GM21619 (cell line): ENCODE measurements at regions not wholly inside any gene's neighbourhood (a gene's known extent, or its start where the extent isn't known, plus 50 kb on each side); places are given as distances from the start of the nearest gene placed in this dataset.

Source experiments
- ATAC-seq: cut with Tn5 transposase; IDR thresholded peaks from one replicate; pipeline ENCODE4 v1.9.1; 2021; ENCODE audit not compliant: unreplicated experiment

DNA sequence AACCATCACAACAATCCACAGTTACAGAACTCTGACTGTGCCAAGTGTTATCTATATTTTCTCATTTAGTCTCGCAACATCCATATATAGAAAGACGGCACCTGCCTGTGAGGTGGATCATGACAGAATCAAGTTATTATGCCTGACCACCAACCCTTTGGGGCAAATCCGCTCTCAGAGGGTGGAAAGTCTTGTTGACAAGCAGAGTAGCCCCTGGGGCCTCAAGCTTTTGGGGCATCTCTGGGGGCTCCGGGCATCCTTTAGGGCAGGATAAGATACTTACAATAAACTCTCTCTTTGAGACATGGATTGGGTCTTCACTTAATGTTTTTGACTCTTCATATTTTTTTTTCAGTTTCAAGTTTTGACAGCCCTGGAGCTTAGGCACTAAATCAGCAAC is 150.5 kb upstream of the NAV2 start:
- no peak for ATAC-seq

DNA sequence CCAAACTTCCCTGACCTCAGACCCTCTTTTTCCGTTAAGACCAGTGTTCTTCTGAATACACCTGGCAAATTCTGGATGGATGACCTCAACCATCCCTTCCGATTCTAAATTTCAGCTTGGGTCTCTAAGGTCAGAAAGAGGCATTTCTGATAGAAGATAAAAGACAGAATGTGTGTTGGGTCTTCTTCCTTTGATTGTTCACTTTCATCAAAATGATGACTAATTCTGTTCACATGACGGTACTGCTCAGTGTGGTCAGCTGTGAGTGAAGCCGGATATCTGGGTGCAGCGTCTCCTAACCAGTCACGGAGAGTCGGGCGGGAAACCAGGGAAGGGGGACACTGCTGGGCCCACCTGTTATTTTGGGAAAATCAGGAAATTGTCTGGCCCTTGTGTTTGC is 151.6 kb upstream of the NAV2 start:
- no peak for ATAC-seq

DNA sequence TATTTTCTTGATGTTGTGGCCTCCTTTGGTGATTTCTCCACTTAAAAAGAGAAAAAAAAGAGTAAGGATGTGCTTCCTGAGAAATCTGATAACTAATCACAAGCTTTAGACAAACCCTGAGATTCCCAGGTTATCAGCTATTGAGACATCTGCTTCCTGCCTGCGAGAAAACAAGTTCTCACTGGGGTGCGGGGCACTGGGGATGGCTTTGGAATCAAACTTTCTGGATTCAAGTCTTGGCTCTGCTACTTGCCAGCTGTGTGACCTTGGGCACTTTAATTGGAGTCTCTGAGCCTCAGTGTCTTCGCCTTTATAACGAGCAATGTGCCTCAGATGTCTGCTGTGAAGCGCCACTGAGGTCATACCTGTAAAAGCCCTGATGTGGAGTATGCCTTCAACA is 152.5 kb upstream of the NAV2 start:
- no peak for ATAC-seq

DNA sequence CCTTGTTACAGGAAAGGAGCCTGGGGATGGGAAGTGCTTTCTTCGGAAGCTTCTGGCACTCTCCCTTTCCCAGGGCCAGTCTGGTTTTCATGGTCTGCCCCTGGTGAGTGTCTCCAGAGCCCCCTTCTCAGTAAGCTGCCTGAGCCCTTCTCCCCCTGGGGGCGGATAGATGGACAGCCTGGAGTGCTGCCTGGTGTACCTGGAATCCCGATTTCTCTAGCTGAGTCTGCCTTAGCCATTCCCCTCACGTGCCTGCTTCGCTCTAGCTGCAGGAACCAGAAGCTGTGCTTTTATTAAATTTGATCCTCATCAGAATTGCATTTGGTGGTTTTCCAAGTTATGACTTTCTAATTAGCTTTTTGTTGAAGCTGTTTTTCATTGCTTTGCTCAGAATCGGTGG is 152.9 kb upstream of the NAV2 start:
- no peak for ATAC-seq

DNA sequence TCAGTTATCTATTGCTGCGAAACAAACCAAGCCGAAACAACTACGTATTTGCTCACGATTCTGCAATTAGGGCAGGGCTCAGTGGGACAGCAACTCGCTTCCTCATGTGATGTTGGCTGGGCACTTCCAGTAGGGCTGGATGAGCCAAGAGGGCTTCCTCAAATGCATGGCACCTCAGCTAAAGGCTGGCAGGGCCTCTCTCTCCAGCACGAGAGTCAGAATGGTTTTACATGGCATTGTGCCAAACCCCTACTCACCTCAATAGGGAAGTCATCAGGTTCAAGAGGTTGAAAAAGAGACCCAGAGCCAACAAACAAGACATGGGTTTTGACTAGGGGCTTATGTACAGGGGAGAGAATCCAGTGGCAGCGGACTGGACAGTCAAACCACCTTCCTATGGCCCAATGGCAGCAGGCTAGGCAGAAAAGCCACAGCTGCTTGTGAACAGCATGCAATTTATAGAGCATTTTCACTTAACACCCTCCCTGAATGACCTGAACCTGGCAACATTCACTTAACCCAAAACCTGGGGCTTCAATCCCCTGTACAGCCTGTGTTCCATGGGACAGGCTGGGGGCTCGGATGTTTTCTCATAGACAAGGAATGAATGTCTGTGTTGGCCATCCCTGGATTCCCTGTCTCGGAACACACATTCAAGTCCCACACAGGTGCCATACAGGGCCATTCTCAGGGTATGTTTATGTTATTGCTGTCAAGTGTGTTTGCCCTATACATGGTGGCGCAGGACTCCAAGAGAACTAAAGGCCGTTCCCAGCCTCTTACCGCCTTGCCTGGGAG is 154.2 kb upstream of the NAV2 start:
- ATAC-seq: no peak

DNA sequence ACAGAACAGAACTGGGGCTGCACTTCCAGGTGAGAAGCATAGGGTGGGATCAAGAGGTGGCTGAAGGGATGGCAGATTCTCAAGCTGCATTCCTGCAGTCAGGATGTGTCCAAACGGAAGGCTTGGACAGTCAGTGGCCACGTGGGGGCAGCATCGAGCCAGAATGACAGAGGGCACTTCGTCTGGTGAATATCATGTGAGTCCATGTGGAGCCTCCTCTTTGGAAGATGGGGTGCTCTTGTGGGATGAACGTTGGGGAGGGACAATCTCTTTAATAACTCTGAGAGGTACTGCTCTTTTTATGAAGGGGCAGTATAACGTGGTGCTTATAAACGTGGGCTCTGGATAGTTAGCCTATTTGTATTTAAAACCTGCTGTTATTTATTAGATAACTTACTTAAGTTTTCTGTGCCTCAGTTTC is 154.9 kb upstream of the NAV2 start:
- ATAC-seq: peak; percentile 43

DNA sequence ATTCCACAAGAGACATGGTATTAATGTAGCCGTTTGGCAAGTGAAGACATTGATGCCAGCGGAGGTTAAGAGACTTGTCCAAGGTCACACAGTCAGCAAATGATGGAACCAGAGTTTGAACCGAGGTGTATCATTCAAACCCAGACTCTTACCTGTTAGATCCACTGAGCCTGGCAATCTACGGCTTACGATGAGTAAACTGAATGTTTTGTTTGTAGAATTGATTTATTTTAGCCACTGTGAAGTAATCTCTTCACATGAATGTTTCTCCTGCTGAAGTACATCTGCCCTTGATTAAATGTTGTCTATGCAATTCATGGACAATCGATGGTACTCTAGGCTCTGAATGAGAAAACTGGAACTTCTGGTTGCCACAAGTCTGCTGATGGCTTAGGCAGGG is 155.5 kb upstream of the NAV2 start:
- no peak for ATAC-seq

DNA sequence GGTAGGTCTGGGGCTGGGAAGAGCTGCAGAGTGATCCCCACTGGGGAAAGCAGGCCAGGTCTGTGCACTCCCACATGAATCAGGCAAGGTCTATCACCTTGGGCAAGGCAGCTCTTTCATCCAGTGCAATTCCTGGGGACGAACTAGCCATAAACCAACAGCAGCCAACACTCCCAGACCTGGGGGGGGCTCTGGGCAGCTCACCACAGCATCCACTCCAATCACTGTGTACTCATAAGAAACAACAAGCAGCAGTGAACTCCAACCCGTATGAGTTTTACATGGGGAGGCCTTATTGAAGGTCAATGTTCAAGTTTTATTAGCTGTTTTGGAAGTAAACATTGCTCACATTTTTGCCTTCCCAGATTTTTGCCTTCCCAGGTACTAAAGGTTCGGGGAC is 157.4 kb upstream of the NAV2 start:
- no peak for ATAC-seq

DNA sequence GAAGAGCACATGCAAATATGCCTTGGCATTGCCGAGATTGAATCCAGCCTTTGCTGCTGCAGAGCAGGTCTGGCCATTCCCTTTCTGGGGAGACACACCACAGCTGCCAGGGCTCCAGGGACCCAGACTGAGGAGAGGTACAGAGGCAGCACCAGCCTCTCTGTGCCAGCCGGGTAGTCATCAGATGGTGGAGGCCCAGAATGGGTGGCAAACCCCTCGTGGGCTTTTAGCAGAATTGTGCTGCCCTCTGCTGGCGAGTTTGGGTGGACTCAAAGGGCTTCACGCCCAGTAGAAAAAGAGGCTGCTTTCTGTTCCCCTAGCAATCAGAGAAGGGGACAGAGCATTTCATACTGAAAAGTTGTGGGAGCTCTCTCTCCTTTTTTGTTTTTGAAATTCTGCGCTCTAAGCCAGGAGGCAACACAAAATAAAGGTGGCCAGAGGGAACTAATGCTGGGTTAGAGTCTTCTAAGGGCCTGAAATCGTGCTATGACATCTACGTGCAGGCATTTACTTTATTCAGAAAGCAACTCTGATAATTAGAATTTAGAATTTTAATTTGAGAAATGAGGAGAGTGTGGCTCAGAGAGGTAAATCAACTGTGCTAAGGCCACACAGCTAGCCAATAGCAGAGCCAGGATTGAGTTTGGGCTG is 158.8 kb upstream of the NAV2 start:
- ATAC-seq: peak; percentile 50

DNA sequence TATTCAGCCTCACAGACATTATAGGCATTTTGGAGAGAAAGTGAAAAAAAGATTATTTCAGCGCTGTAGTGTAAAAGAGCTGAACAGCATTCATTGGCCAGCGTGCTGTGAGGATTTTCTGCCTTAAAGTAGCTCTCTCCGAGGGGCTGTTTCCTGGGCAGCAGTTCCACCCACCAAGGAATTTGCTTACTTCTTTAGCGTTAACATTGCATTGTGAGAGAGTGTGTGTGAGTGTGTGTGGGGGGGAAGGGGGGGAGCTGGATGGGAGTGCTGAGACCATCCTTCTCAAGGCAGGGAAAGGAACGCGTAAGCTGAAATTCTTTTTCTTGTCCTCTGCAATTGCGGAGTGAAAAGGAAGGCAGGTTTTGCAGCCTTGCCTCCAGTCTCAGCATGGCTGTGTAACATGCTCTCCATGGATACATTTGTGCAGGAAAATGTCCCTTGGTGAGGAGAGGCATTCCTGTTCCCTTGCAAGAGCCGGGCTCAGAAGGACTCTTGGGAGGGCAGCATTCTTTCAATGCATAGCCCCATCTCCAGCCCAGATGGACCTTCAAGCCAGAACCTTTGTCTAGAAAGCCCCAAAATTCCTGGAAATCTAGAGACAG is 159.9 kb upstream of the NAV2 start:
- no peak for ATAC-seq

DNA sequence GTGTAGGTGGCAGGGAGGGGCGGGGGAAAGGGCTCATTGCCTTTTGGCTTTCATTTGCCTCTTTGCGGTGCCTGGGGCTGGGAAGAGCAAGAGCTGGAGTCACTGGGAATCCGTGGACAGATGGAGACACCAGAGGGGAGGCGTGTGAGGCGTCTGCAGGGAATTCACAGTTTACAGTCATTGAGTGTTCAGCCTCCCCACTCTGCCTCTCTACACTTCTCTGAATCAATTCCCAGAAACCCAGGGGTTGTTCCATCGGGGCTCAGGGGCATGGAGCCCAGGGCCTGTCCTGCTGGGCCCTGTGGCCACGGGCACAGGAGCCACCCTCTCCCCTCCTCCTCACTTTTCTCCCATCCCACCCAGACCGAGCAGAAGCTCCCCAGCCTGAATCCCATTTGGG is 160.5 kb upstream of the NAV2 start:
- no peak for ATAC-seq

DNA sequence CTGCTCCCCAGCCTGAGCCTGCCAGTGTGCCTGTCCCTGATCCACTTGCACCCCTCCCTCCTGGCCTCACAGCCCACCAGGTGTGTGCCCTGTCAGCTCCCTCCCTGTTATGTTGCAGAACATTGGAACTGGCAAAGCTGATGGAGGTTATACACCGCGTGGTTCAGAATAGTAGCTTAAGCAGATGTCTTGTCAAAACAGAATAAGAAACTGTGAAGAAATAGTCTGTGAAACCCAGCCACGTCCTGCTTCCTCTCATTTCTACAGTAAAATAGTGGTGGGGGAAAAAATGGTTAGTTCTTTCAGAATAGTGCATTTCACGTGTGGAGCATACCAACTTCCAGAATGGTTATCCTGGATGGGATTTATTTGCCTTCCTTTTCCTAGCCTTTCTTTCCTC is 161.2 kb upstream of the NAV2 start:
- no peak for ATAC-seq

DNA sequence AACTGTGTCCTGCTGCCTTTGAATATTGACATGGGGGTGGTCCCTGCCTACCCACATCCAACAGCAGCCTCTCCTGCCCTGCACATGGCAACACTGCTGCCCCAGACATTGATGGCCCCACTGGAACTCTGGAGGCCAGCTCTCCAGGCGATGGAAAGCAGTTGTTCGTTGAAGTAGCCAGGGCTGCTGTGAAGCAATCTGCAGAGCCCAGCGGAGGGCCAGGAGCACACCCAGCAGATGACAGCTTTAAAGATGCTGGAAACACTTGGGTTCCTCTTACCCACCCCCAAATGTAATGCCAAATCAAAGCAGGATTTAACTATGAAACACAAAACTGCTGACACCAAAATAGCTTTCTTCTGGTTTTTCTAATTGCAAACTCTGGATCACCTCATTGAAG is 165.6 kb upstream of the NAV2 start:
- no peak for ATAC-seq

DNA sequence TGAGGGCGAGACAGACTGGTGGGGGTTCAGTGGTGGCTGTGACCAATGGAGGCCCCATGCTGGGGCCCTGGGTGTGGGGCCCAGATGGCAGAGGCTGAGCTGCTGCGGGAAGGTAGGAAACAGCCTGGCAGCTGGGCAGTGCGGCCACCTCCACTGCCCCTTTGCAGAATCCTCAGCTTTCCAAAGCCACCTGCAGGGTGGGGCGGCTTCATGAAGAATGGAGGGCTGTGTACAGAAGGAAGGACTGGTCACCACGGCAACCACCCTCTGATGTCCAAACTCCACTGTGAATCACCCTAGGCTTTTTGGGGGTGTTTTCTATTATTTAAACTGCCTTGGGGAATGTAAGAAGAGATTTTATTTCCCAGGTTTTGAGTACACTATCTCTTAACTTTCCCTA is 166.3 kb upstream of the NAV2 start:
- ATAC-seq: no peak

DNA sequence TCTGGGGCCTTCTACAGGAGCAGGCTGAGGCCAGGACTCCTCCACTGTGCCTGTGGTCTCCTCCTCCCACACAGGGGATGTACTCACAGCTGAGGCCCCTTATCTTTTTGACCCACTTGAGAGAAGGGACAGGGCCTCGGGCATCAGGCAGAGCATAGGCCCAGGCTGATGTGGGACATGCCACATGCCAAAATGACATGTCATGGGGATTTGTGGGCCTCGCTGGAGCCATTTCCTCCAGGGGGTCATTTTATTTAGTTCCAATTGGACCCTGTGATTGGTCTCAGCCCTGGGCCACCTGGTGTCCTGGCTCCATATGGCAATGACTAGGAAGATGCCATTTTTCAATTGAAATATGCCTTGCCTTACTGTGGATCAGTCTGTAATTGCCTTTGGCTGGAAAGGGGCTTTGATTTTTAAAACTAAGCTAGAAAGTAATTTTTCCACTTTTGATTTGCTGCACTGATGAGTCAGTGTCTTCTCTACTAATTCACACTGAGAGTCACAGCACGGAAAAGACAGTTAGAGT is 171.1 kb upstream of the NAV2 start:
- no peak for ATAC-seq

DNA sequence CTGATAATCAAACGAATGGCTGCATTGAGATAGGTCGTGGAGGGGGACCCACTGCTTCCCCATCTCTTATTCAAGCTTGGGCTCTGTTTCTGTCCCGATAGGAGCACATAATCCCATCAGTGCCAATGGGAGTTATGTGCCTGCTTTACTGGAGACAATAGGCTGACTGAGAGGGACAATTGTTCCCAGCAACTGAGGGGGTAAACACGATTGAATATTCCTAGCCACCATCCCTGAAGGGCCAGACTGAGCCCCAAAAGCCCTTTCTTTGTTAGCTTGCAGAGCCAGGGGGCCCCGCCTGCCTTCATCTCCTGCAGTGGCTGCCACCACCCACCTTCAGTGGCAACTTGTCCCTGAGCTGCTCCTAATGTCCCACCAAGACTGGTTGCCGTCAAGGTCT is 172.8 kb upstream of the NAV2 start:
- no peak for ATAC-seq

DNA sequence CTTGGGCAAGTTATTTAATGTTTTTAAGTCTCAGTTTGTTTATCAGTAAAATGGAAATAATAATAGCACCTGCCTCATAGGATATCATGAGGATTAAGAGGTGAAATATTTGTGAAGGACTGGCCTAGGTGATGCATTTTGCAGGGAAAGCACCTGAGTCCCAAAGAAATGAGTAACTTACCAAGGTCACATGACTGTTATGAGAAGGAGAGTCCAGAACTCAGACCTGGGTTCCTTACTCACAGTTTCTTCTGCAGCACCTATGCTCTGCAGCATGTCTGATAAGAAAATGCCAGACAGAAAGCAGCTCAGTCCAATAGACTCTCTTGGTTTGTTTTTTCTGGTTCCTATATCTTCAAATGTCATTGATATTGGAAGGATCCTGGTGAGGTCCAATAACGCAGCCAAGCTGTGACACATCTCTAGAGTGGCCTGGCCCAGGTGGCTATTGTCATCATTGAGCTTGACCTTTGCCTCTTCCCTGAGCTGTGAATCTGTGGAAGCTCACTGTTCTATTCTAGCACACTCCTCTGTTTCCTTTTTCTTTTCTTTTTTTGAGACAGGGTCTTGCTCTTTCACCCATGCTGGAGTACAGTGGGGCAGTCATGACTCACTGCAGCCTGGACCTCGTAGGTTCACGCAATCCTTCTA is 174.7 kb upstream of the NAV2 start:
- no peak for ATAC-seq

DNA sequence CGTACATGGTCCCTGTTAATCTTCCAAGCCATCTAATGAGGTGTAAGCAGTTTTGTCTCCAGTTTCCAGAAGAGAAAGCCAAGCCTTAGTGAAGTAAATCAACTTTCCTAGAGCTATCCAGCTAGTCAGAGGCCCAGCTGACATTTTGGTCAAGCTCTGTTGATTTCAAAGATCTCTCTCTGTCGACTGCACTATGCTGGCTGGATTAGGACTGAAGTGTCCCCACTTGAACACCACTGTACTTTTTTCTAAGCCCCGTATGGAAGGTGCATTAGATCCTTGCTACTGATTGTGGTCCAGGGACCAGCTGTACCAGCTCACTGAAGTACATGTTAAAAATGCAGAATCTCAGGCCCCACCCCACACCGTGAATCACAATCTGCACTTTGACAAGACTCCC is 176.5 kb upstream of the NAV2 start:
- ATAC-seq: no peak

DNA sequence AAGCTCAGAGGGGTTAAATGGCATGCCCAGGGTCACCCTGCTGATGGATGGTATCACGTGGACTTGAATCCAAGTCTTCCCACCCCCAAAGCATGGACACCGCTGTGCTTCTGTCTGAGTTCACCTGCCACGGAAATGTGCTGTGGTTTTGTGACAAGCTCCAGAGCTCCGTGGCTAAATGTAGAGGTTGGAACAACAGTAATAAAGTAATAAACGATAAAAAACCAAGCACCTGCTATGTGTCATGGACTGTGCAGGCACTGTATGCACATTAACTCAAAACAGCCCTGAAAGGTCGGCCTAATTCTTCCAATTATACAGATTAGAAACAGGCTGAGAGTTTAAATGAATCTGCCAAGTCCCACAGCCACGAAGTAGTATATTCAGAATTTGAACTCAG is 182.1 kb upstream of the NAV2 start:
- no peak for ATAC-seq

DNA sequence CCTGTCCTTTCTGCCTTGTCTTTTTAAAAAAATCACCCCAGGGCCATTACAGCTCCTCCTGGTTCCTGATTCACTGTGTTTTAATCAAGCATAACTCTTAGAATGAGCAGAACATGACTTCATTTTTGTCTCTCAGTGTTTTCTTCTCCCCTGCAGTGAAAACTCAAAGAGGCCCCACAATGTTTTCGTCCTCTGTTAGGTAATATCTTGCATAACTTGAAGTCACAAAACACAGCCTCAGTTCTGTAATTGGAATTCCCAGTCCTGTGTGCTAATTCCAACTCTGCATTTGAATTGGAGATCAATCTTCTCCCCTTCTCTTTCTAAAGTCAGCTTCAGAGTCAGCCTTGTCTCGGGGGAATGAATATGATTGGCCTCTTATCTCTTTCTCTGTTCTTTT is 186.5 kb upstream of the NAV2 start:
- no peak for ATAC-seq

DNA sequence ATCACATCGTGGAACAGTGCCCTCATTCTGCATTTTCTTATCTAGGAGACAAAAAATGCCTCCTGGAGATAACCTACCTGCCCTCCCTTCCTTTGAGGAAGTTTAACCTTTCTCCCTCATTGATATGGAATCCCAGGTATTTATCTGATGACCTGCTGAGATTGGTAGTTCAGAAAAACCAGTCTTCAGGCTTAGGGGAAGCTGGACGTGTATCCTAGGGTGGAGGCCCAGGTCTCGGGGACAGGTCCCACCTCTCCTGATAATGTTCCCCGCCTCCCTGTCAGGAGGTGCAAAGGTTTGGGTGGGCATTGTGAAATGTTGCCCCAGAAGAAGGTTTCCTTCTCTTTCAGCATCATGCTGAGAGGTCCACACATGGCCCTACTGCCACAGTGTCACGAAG is 186.9 kb upstream of the NAV2 start:
- ATAC-seq: no peak

DNA sequence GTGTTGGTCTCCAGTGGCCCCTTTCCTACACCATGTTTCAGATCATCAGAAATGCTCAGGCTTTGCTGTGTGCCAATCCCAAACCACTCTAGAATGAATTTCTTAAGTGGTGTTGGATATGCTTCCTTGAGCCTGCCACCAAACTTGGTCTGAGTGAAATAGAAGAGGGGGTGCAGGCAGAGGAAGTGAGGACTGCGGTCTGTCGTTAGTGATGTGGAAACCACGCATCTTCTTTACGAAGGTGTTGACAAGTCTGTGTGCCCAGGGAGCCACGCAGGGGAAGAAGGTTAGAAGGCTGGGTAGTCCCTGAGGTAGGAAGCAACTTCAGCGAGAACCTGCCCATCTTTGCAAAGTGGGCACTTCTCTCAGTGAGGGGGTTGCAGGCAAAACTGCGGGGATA is 187.4 kb upstream of the NAV2 start:
- ATAC-seq: peak; percentile 59
